ENCODE measurements at regions not wholly inside any gene's neighbourhood (a gene's known extent, or its start where the extent isn't known, plus 50 kb on each side); places are given as distances from the start of the nearest gene placed in this dataset.

GRCh38 chr6:163667372-163668060, 253.0 kb downstream of the QKI start:
- DNase-seq (ENCODE audit: low read depth in 2 of 2): no peak

- DNase-seq (ENCODE audit: low read depth in 2 of 2): no peak
These were observed 250.9 kb downstream of the QKI start for GRCh38 chr6:163665464-163665863.

GRCh38 chr6:163663575-163663974, 249.1 kb downstream of the QKI start:
- DNase-seq (ENCODE audit: low read depth in 2 of 2): no peak

- DNase-seq (ENCODE audit: low read depth in 2 of 2): no peak
These were observed 248.2 kb downstream of the QKI start for GRCh38 chr6:163662604-163663225.

- DNase-seq (ENCODE audit: low read depth in 2 of 2): no peak
These were observed 246.8 kb downstream of the QKI start for GRCh38 chr6:163661272-163661671.

- DNase-seq (ENCODE audit: low read depth in 2 of 2): no peak
These were observed 245.3 kb downstream of the QKI start for GRCh38 chr6:163659803-163660202.

- no peak for DNase-seq (ENCODE audit: low read depth in 2 of 2)
These were observed 241.0 kb downstream of the QKI start for GRCh38 chr6:163655217-163656121.

- DNase-seq (ENCODE audit: low read depth in 2 of 2): no peak
These were observed 237.6 kb downstream of the QKI start for GRCh38 chr6:163651915-163652668.

GRCh38 chr6:163651426-163651825, 236.9 kb downstream of the QKI start:
- DNase-seq (ENCODE audit: low read depth in 2 of 2): no peak

- no peak for DNase-seq (ENCODE audit: low read depth in 2 of 2)
These were observed 234.3 kb downstream of the QKI start for GRCh38 chr6:163648868-163649267.

- DNase-seq (ENCODE audit: low read depth in 2 of 2): no peak
These were observed 233.1 kb downstream of the QKI start for GRCh38 chr6:163647624-163648023.

GRCh38 chr6:163646866-163647265, 232.3 kb downstream of the QKI start:
- DNase-seq (ENCODE audit: low read depth in 2 of 2): no peak

GRCh38 chr6:163646133-163646532, 231.6 kb downstream of the QKI start:
- no peak for DNase-seq (ENCODE audit: low read depth in 2 of 2)

- DNase-seq (ENCODE audit: low read depth in 2 of 2): no peak
These were observed 231.0 kb downstream of the QKI start for GRCh38 chr6:163645560-163645959.

GRCh38 chr6:163643866-163644265, 229.3 kb downstream of the QKI start:
- no peak for DNase-seq (ENCODE audit: low read depth in 2 of 2)

GRCh38 chr6:163641706-163642105, 227.2 kb downstream of the QKI start:
- DNase-seq (ENCODE audit: low read depth in 2 of 2): no peak

- no peak for DNase-seq (ENCODE audit: low read depth in 2 of 2)
These were observed 226.1 kb downstream of the QKI start for GRCh38 chr6:163640641-163641040.

- DNase-seq (ENCODE audit: low read depth in 2 of 2): no peak
These were observed 223.0 kb downstream of the QKI start for GRCh38 chr6:163637524-163637923.

GRCh38 chr6:163635731-163636364, 221.3 kb downstream of the QKI start:
- DNase-seq (ENCODE audit: low read depth in 2 of 2): no peak

- no peak for DNase-seq (ENCODE audit: low read depth in 2 of 2)
These were observed 220.8 kb downstream of the QKI start for GRCh38 chr6:163635315-163635714.
